SK-N-SH treated with all-trans-retinoic acid at 6 μM for 48 hours (cell line): ENCODE measurements at regions not wholly inside any gene's neighbourhood (a gene's known extent, or its start where the extent isn't known, plus 50 kb on each side); places are given as distances from the start of the nearest gene placed in this dataset.

ENCODE experiments used
- ARNTL ChIP-seq: fragments of 450-650 bp; formaldehyde crosslinking; IDR thresholded peaks from 2 replicates; pipeline ENCODE4 v1.5.0; 2020; ENCODE audit warnings: low read depth, mild to moderate bottlenecking, moderate library complexity, borderline replicate concordance
- BACH2 ChIP-seq: fragments of 250-450 bp; sonication (Bioruptor Pico); IDR thresholded peaks from 2 replicates; pipeline ENCODE4 v1.9.0; 2021; ENCODE audit warnings: mild to moderate bottlenecking, borderline replicate concordance
- ESRRG ChIP-seq: fragments of 250-450 bp; sonication (Bioruptor Pico); IDR thresholded peaks from 2 replicates; pipeline ENCODE4 v1.6.1; 2021; ENCODE audit warnings: mild to moderate bottlenecking
- GLIS3 ChIP-seq: fragments of 250-450 bp; sonication (Bioruptor Pico); IDR thresholded peaks from 2 replicates; pipeline ENCODE4 v1.5.0; 2020; ENCODE audit warnings: mild to moderate bottlenecking, moderate library complexity
- OSR1 ChIP-seq: fragments of 250-450 bp; sonication (Bioruptor Pico); IDR thresholded peaks from 2 replicates; pipeline ENCODE4 v1.8.0; 2022; ENCODE audit warnings: moderate library complexity, mild to moderate bottlenecking, inconsistent platforms
- PATZ1 ChIP-seq: fragments of 250-450 bp; sonication (Bioruptor Pico); IDR thresholded peaks from 2 replicates; pipeline ENCODE4 v1.8.0; 2020; ENCODE audit warnings: mild to moderate bottlenecking, moderate library complexity, borderline replicate concordance
- TOX ChIP-seq: fragments of 250-450 bp; sonication (Bioruptor Pico); IDR thresholded peaks from 2 replicates; pipeline ENCODE4 v1.8.0; 2021; ENCODE audit warnings: mild to moderate bottlenecking, moderate library complexity, borderline replicate concordance
- ZFP3 ChIP-seq: fragments of 250-450 bp; sonication (Bioruptor Pico); IDR thresholded peaks from 2 replicates; pipeline ENCODE4 v1.5.0; 2020; ENCODE audit warnings: mild to moderate bottlenecking, moderate library complexity
- ZFP30 ChIP-seq: fragments of 450-650 bp; formaldehyde crosslinking; IDR thresholded peaks from 2 replicates; pipeline ENCODE4 v1.5.0; 2022; ENCODE audit warnings: mild to moderate bottlenecking, moderate library complexity
- ZNF70 ChIP-seq: fragments of 450-650 bp; formaldehyde crosslinking; IDR thresholded peaks from 2 replicates; pipeline ENCODE4 v1.5.0; 2020; ENCODE audit warnings: mild to moderate bottlenecking, moderate library complexity
- ZNF8 ChIP-seq: fragments of 450-650 bp; formaldehyde crosslinking; IDR thresholded peaks from 2 replicates; pipeline ENCODE4 v1.5.0; 2020; ENCODE audit warnings: mild to moderate bottlenecking, moderate library complexity

- TF ChIP-seq BACH2 = no peak
- TF ChIP-seq ESRRG (CRISPR knock-in tag) = no peak
- no peak for TF ChIP-seq ZFP3
- no peak for TF ChIP-seq ZFP30 (CRISPR knock-in tag)
- TF ChIP-seq ZNF70 (CRISPR knock-in tag) = no peak
- TF ChIP-seq ARNTL (CRISPR knock-in tag) = no peak
- no peak for TF ChIP-seq ZNF8 (CRISPR knock-in tag)
- TF ChIP-seq PATZ1 (CRISPR knock-in tag) = no peak
- TF ChIP-seq TOX (CRISPR knock-in tag) = no peak
- TF ChIP-seq GLIS3 (CRISPR knock-in tag) = no peak
- TF ChIP-seq OSR1 (CRISPR knock-in tag) = no peak
These were observed 116.3 kb downstream of the RMI2 start for GRCh38 chr16:11461595-11461990.
